Neural progenitor cell (in vitro differentiated cells): ENCODE measurements at regions not wholly inside any gene's neighbourhood (a gene's known extent, or its start where the extent isn't known, plus 50 kb on each side); places are given as distances from the start of the nearest gene placed in this dataset.

Experiments used
- EZH2 ChIP-seq: fragments of 200-600 bp; sonication (generic); IDR thresholded peaks from 2 replicates; pipeline ENCODE4 v1.6.1; 2017; ENCODE audit warnings: antibody characterized with exemption, mild to moderate bottlenecking, moderate library complexity
- EZH2phosphoT487 ChIP-seq: fragments of 200-600 bp; sonication (generic); IDR thresholded peaks from 2 replicates; pipeline ENCODE4 v1.6.1; 2017; ENCODE audit warnings: antibody characterized with exemption
- TF ChIP-seq, protein P1 (sequence below): fragments of 200-600 bp; sonication (generic); IDR thresholded peaks from 2 replicates; pipeline ENCODE4 v1.5.1; 2017; ENCODE audit warnings: antibody characterized with exemption, mild to moderate bottlenecking

- TF ChIP-seq, protein P1, sequence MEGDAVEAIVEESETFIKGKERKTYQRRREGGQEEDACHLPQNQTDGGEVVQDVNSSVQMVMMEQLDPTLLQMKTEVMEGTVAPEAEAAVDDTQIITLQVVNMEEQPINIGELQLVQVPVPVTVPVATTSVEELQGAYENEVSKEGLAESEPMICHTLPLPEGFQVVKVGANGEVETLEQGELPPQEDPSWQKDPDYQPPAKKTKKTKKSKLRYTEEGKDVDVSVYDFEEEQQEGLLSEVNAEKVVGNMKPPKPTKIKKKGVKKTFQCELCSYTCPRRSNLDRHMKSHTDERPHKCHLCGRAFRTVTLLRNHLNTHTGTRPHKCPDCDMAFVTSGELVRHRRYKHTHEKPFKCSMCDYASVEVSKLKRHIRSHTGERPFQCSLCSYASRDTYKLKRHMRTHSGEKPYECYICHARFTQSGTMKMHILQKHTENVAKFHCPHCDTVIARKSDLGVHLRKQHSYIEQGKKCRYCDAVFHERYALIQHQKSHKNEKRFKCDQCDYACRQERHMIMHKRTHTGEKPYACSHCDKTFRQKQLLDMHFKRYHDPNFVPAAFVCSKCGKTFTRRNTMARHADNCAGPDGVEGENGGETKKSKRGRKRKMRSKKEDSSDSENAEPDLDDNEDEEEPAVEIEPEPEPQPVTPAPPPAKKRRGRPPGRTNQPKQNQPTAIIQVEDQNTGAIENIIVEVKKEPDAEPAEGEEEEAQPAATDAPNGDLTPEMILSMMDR: no peak
- no peak for TF ChIP-seq EZH2
- no peak for TF ChIP-seq EZH2phosphoT487
These were observed 73.1 kb upstream of the EDEM3 start for GRCh38 chr1:184827600-184828368.
